ENCODE measurements at regions not wholly inside any gene's neighbourhood (a gene's known extent, or its start where the extent isn't known, plus 50 kb on each side); places are given as distances from the start of the nearest gene placed in this dataset.

DNA sequence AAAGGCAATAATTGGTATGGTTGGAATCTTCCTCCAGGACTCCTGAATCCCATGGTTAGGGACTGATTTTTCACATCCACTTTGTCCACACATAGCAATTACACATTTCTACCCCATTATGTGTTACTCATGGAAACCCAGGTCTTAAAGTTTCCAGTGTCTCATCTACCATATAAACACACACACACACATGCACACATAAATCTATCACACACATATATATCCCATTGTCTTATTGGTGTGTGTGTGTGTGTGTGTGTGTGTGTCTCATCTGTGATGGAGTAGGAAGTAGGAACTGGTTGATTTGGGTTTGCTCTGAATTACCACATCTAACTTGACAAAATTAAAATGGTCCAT lies 525.4 kb downstream of the FUT8 start:
- TF ChIP-seq, protein P1, sequence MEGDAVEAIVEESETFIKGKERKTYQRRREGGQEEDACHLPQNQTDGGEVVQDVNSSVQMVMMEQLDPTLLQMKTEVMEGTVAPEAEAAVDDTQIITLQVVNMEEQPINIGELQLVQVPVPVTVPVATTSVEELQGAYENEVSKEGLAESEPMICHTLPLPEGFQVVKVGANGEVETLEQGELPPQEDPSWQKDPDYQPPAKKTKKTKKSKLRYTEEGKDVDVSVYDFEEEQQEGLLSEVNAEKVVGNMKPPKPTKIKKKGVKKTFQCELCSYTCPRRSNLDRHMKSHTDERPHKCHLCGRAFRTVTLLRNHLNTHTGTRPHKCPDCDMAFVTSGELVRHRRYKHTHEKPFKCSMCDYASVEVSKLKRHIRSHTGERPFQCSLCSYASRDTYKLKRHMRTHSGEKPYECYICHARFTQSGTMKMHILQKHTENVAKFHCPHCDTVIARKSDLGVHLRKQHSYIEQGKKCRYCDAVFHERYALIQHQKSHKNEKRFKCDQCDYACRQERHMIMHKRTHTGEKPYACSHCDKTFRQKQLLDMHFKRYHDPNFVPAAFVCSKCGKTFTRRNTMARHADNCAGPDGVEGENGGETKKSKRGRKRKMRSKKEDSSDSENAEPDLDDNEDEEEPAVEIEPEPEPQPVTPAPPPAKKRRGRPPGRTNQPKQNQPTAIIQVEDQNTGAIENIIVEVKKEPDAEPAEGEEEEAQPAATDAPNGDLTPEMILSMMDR (conservative IDR thresholded peaks at IDR 0.05), result no peak
- no peak for TF ChIP-seq ZFX (IDR thresholded peaks at IDR 0.05)
